ENCODE measurements at regions not wholly inside any gene's neighbourhood (a gene's known extent, or its start where the extent isn't known, plus 50 kb on each side); places are given as distances from the start of the nearest gene placed in this dataset.

- Histone ChIP-seq H3K79me2 (ENCODE audit: insufficient read depth, low read length) (no peaks in the 10 kb centered on the region), H3K27ac (ENCODE audit: low read depth, low read length) (no peak overlapping the region), H4K20me1 (ENCODE audit: insufficient read depth, low read length) (no peaks in the 10 kb centered on the region), H3K27me3 (ENCODE audit: insufficient read depth, low read length) (no peaks in the 10 kb centered on the region), H3K4me2 (ENCODE audit: insufficient read depth, low read length) (no peak overlapping the region), H2AFZ (ENCODE audit: low read length) (no peak overlapping the region), H3K4me1 (ENCODE audit: insufficient read depth, low read length) (no peaks in the 10 kb centered on the region), H3K9me3 (ENCODE audit: low read depth, low read length) (no peaks in the 10 kb centered on the region), H3K4me3 (ENCODE audit: insufficient read depth, low read length) (no peak overlapping the region), H3K36me3 (ENCODE audit: insufficient read depth, low read length) (no peaks in the 10 kb centered on the region)
- DNase-seq (ENCODE audit: insufficient read length, low spot score, missing footprints): no peak
- TF ChIP-seq CTCF (IDR thresholded peaks at IDR 0.05; ENCODE audit: extremely low read depth, low read depth, low read length): no peak
Measured at GRCh38 chr17:34825102-34825501, 136.2 kb downstream of the CCT6B start.

GRCh38 chr17:34823023-34823422 is 138.2 kb downstream of the CCT6B start:
- Histone ChIP-seq H3K9me3 (ENCODE audit: low read depth, low read length) (no peaks in the 10 kb centered on the region), H4K20me1 (ENCODE audit: insufficient read depth, low read length) (no peaks in the 10 kb centered on the region), H2AFZ (ENCODE audit: low read length) (no peak overlapping the region), H3K36me3 (ENCODE audit: insufficient read depth, low read length) (no peaks in the 10 kb centered on the region), H3K79me2 (ENCODE audit: insufficient read depth, low read length) (no peaks in the 10 kb centered on the region), H3K4me1 (ENCODE audit: insufficient read depth, low read length) (no peaks in the 10 kb centered on the region), H3K4me2 (ENCODE audit: insufficient read depth, low read length) (no peak overlapping the region), H3K27me3 (ENCODE audit: insufficient read depth, low read length) (no peaks in the 10 kb centered on the region), H3K4me3 (ENCODE audit: insufficient read depth, low read length) (no peak overlapping the region), H3K27ac (ENCODE audit: low read depth, low read length) (no peak overlapping the region)
- TF ChIP-seq CTCF (IDR thresholded peaks at IDR 0.05; ENCODE audit: extremely low read depth, low read depth, low read length): no peak
- DNase-seq (ENCODE audit: insufficient read length, low spot score, missing footprints): no peak

GRCh38 chr17:34822007-34822739 is 139.1 kb downstream of the CCT6B start:
- H2AFZ ChIP-seq (ENCODE audit: low read length): no peak overlapping the region
- TF ChIP-seq CTCF (IDR thresholded peaks at IDR 0.05; ENCODE audit: extremely low read depth, low read depth, low read length): no peak
- no peaks in the 10 kb centered on the region for H3K27me3 ChIP-seq (ENCODE audit: insufficient read depth, low read length)
- H3K9me3 ChIP-seq (ENCODE audit: low read depth, low read length): no peaks in the 10 kb centered on the region
- no peak overlapping the region for H3K4me2 ChIP-seq (ENCODE audit: insufficient read depth, low read length)
- no peaks in the 10 kb centered on the region for H3K36me3 ChIP-seq (ENCODE audit: insufficient read depth, low read length)
- DNase-seq (ENCODE audit: insufficient read length, low spot score, missing footprints): peak; percentile 34
- no peaks in the 10 kb centered on the region for H3K4me1 ChIP-seq (ENCODE audit: insufficient read depth, low read length)
- H3K79me2 ChIP-seq (ENCODE audit: insufficient read depth, low read length): no peaks in the 10 kb centered on the region
- H3K4me3 ChIP-seq (ENCODE audit: insufficient read depth, low read length): no peak overlapping the region
- H3K27ac ChIP-seq (ENCODE audit: low read depth, low read length): no peak overlapping the region
- H4K20me1 ChIP-seq (ENCODE audit: insufficient read depth, low read length): no peaks in the 10 kb centered on the region

GRCh38 chr17:34820922-34821321 is 140.3 kb downstream of the CCT6B start:
- TF ChIP-seq CTCF (IDR thresholded peaks at IDR 0.05; ENCODE audit: extremely low read depth, low read depth, low read length): no peak
- DNase-seq (ENCODE audit: insufficient read length, low spot score, missing footprints): no peak
- H2AFZ ChIP-seq (ENCODE audit: low read length): no peak overlapping the region

More at GRCh38 chr17:34820922-34821321, 140.3 kb downstream of the CCT6B start:
- Histone ChIP-seq H4K20me1 (ENCODE audit: insufficient read depth, low read length) (no peaks in the 10 kb centered on the region), H3K9me3 (ENCODE audit: low read depth, low read length) (no peaks in the 10 kb centered on the region), H3K27ac (ENCODE audit: low read depth, low read length) (no peak overlapping the region), H3K79me2 (ENCODE audit: insufficient read depth, low read length) (no peaks in the 10 kb centered on the region), H3K27me3 (ENCODE audit: insufficient read depth, low read length) (no peaks in the 10 kb centered on the region), H3K4me3 (ENCODE audit: insufficient read depth, low read length) (no peak overlapping the region), H3K36me3 (ENCODE audit: insufficient read depth, low read length) (no peaks in the 10 kb centered on the region), H3K4me1 (ENCODE audit: insufficient read depth, low read length) (no peaks in the 10 kb centered on the region), H3K4me2 (ENCODE audit: insufficient read depth, low read length) (no peak overlapping the region)

Data from osteoblast (primary cell).